ENCODE measurements at regions not wholly inside any gene's neighbourhood (a gene's known extent, or its start where the extent isn't known, plus 50 kb on each side); places are given as distances from the start of the nearest gene placed in this dataset.

DNA sequence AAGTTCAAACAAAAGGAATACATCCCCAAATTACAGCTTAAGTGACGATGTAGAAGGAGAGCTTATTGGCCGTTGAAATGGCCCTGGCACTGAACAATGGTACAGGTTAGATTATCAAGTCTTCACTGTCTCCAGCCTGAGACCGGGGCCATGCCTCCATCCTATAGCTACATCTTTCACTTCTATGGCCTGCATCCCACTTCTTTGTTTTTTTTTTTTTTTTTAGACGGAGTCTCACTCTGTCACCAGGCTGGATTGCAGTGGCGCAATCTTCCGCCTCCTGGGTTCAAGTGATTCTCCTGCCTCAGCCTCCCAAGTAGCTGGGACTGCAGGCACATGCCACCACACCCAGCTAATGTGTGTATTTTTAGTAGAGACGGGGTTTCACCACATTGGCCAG lies 464.6 kb downstream of the CDH26 start:
- no peak for TF ChIP-seq EZH2phosphoT487 (IDR thresholded peaks at IDR 0.05; ENCODE audit: borderline replicate concordance, low read depth, low read length)
- TF ChIP-seq, protein P1, sequence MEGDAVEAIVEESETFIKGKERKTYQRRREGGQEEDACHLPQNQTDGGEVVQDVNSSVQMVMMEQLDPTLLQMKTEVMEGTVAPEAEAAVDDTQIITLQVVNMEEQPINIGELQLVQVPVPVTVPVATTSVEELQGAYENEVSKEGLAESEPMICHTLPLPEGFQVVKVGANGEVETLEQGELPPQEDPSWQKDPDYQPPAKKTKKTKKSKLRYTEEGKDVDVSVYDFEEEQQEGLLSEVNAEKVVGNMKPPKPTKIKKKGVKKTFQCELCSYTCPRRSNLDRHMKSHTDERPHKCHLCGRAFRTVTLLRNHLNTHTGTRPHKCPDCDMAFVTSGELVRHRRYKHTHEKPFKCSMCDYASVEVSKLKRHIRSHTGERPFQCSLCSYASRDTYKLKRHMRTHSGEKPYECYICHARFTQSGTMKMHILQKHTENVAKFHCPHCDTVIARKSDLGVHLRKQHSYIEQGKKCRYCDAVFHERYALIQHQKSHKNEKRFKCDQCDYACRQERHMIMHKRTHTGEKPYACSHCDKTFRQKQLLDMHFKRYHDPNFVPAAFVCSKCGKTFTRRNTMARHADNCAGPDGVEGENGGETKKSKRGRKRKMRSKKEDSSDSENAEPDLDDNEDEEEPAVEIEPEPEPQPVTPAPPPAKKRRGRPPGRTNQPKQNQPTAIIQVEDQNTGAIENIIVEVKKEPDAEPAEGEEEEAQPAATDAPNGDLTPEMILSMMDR (conservative IDR thresholded peaks at IDR 0.05; ENCODE audit: low read length), result no peak
- ChIA-PET POLR2A (interaction anchor here (0.6 to 1.4 kb wide), 2 partner anchors 21 to 182 kb away, joined by 3 to 5 read pairs; no protein-coding TSS in a partner anchor), CTCF (ENCODE audit: unreplicated experiment) (no interaction called here)
- Histone ChIP-seq H3K4me2 (ENCODE audit: low read length) (no peak overlapping the region), H3K4me3 (ENCODE audit: low read depth, low read length, poor library complexity, severe bottlenecking) (no peak overlapping the region), H3K27ac (ENCODE audit: low read depth, low read length, poor library complexity, severe bottlenecking) (no peak overlapping the region), H2AFZ (ENCODE audit: low read length) (no peak overlapping the region), H3K36me3 (ENCODE audit: insufficient read depth, low read length) (no peaks in the 10 kb centered on the region), H4K20me1 (ENCODE audit: insufficient read depth, low read length) (no peaks in the 10 kb centered on the region), H3K79me2 (ENCODE audit: insufficient read depth, low read depth, low read length) (no peaks in the 10 kb centered on the region), H3K4me1 (ENCODE audit: insufficient read depth, low read length, poor library complexity, severe bottlenecking) (no peaks in the 10 kb centered on the region), H3K9me2 (ENCODE audit: insufficient read depth, low read length) (no peaks in the 10 kb centered on the region), H3K9me3 (ENCODE audit: low read length) (no peaks in the 10 kb centered on the region)
- no peak for DNase-seq (ENCODE audit: low spot score)
- intact Hi-C loops (cut with micrococcal nuclease; ENCODE audit: unreplicated experiment), result no loop called here
- BruUV-seq (replicated peaks), result no TSS peak

DNA sequence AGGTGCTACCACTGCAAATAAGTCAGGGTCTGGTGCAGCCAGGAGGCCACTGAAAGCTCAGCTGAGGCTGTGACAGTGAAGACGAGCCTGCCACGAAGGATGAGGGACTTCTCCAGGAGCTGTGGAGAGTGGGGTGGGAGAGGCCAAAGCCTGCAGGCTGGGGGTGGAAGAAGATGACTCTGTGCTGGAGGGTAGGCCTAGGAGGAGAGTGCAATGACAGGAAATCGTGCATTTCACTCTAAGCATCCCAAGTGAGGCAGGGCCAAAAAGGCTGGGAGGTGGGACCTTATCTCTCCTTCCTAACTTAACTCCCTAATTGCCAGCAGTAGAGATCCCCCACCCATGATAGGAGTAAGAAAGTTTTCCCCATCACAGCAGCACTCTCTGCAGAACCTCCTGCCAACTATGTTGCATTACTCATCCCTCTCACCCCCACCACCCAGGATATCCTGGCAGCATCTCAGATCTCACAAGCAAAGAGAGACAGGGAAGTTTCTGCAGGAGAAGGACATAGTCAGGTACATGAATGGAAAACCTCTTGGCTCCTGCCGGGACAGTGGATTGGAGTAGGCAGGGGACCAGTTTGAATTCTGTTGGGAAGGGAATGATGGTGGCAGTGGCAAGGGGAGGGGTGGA lies 466.2 kb downstream of the CDH26 start:
- DNase-seq (ENCODE audit: low spot score), result no peak
- Histone ChIP-seq H3K4me2 (ENCODE audit: low read length) (no peak overlapping the region), H3K4me3 (ENCODE audit: low read depth, low read length, poor library complexity, severe bottlenecking) (no peak overlapping the region), H3K9me3 (ENCODE audit: low read length) (no peaks in the 10 kb centered on the region), H4K20me1 (ENCODE audit: insufficient read depth, low read length) (no peaks in the 10 kb centered on the region), H3K9me2 (ENCODE audit: insufficient read depth, low read length) (no peaks in the 10 kb centered on the region), H3K79me2 (ENCODE audit: insufficient read depth, low read depth, low read length) (no peaks in the 10 kb centered on the region), H3K27ac (ENCODE audit: low read depth, low read length, poor library complexity, severe bottlenecking) (no peak overlapping the region), H2AFZ (ENCODE audit: low read length) (no peak overlapping the region), H3K36me3 (ENCODE audit: insufficient read depth, low read length) (no peaks in the 10 kb centered on the region), H3K4me1 (ENCODE audit: insufficient read depth, low read length, poor library complexity, severe bottlenecking) (no peaks in the 10 kb centered on the region)
- no peak for TF ChIP-seq EZH2phosphoT487 (IDR thresholded peaks at IDR 0.05; ENCODE audit: borderline replicate concordance, low read depth, low read length)
- TF ChIP-seq, protein P1 (conservative IDR thresholded peaks at IDR 0.05; ENCODE audit: low read length), result no peak
- intact Hi-C loops (cut with micrococcal nuclease; ENCODE audit: unreplicated experiment), result no loop called here
- no TSS peak for BruUV-seq (replicated peaks)
- POLR2A ChIA-PET, result interaction anchor here (0.7 to 1.2 kb wide), 2 partner anchors 32 to 864 kb away, joined by 3 to 4 read pairs; no protein-coding TSS in a partner anchor
- CTCF ChIA-PET (ENCODE audit: unreplicated experiment), result no interaction called here

DNA sequence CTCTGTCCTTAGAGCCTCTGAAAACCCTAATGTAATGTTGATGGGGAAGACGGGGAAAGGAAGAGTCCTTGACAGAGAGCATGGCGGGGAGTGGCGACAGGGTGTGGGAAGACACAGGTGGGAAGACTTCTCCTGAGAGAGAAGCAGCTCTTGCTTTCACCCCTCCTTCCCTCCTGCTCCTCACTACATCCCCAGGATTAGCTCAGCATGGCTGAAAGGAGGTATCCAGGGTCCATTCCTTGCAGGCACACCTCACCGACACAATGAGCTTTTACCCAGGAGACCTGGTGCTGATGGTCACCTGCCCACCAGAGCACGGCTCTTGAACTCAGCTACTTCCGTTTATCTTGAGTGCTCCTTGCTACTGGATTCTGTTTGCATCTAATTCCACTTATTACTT lies 469.3 kb downstream of the CDH26 start:
- no peaks in the 10 kb centered on the region for H3K79me2 ChIP-seq (ENCODE audit: insufficient read depth, low read depth, low read length)
- no peaks in the 10 kb centered on the region for H3K9me3 ChIP-seq (ENCODE audit: low read length)
- TF ChIP-seq, protein P1 (conservative IDR thresholded peaks at IDR 0.05; ENCODE audit: low read length), result no peak
- no peak for TF ChIP-seq EZH2phosphoT487 (IDR thresholded peaks at IDR 0.05; ENCODE audit: borderline replicate concordance, low read depth, low read length)
- no peak overlapping the region for H3K4me3 ChIP-seq (ENCODE audit: low read depth, low read length, poor library complexity, severe bottlenecking)
- intact Hi-C loops (cut with micrococcal nuclease; ENCODE audit: unreplicated experiment), result no loop called here
- H3K9me2 ChIP-seq (ENCODE audit: insufficient read depth, low read length), result no peaks in the 10 kb centered on the region
- no peak for DNase-seq (ENCODE audit: low spot score)
- H3K4me1 ChIP-seq (ENCODE audit: insufficient read depth, low read length, poor library complexity, severe bottlenecking), result no peaks in the 10 kb centered on the region
- H2AFZ ChIP-seq (ENCODE audit: low read length), result no peak overlapping the region
- CTCF ChIA-PET (ENCODE audit: unreplicated experiment), result no interaction called here
- no peaks in the 10 kb centered on the region for H3K36me3 ChIP-seq (ENCODE audit: insufficient read depth, low read length)
- H3K4me2 ChIP-seq (ENCODE audit: low read length), result no peak overlapping the region
- no peak overlapping the region for H3K27ac ChIP-seq (ENCODE audit: low read depth, low read length, poor library complexity, severe bottlenecking)
- no TSS peak for BruUV-seq (replicated peaks)
- H4K20me1 ChIP-seq (ENCODE audit: insufficient read depth, low read length), result no peaks in the 10 kb centered on the region
- POLR2A ChIA-PET, result interaction anchor here (0.6 to 1.0 kb wide), 2 partner anchors 25 to 906 kb away, joined by 3 to 4 read pairs; no protein-coding TSS in a partner anchor

All from OCI-LY7 (cell line).